GM21528 (cell line): ENCODE measurements at regions not wholly inside any gene's neighbourhood (a gene's known extent, or its start where the extent isn't known, plus 50 kb on each side); places are given as distances from the start of the nearest gene placed in this dataset.

Experiments
- ATAC-seq: cut with Tn5 transposase; IDR thresholded peaks from one replicate; pipeline ENCODE4 v1.9.1; 2021; ENCODE audit warnings: mild to moderate bottlenecking, moderate library complexity; ENCODE audit not compliant: unreplicated experiment, low FRiP score

- ATAC-seq, result no peak
Observed at GRCh38 chr6:139587469-139587868, 213.0 kb upstream of the CITED2 start.

GRCh38 chr6:139586273-139586672, 211.8 kb upstream of the CITED2 start:
- ATAC-seq, result no peak

- ATAC-seq, result no peak
Observed at GRCh38 chr6:139584599-139584998, 210.2 kb upstream of the CITED2 start.

- ATAC-seq, result no peak
Observed at GRCh38 chr6:139583420-139583819, 209.0 kb upstream of the CITED2 start.

GRCh38 chr6:139582956-139583355, 208.5 kb upstream of the CITED2 start:
- no peak for ATAC-seq

- ATAC-seq, result no peak
Observed at GRCh38 chr6:139581485-139581865, 207.0 kb upstream of the CITED2 start.

- peak; percentile 91 for ATAC-seq
Observed at GRCh38 chr6:139580592-139581484, 206.4 kb upstream of the CITED2 start.

- ATAC-seq, result no peak
Observed at GRCh38 chr6:139577763-139578604, 203.5 kb upstream of the CITED2 start.

GRCh38 chr6:139577124-139577762, 202.8 kb upstream of the CITED2 start:
- no peak for ATAC-seq

GRCh38 chr6:139572001-139572400, 197.6 kb upstream of the CITED2 start:
- no peak for ATAC-seq

- no peak for ATAC-seq
Observed at GRCh38 chr6:139570166-139570565, 195.7 kb upstream of the CITED2 start.

GRCh38 chr6:139569566-139569965, 195.1 kb upstream of the CITED2 start:
- no peak for ATAC-seq

- ATAC-seq, result no peak
Observed at GRCh38 chr6:139568956-139569538, 194.6 kb upstream of the CITED2 start.

- no peak for ATAC-seq
Observed at GRCh38 chr6:139568151-139568955, 193.9 kb upstream of the CITED2 start.

GRCh38 chr6:139567095-139567494, 192.6 kb upstream of the CITED2 start:
- ATAC-seq, result no peak

- no peak for ATAC-seq
Observed at GRCh38 chr6:139565591-139565990, 191.1 kb upstream of the CITED2 start.

- no peak for ATAC-seq
Observed at GRCh38 chr6:139557547-139557946, 183.1 kb upstream of the CITED2 start.

GRCh38 chr6:139556532-139556931, 182.1 kb upstream of the CITED2 start:
- no peak for ATAC-seq

GRCh38 chr6:139553916-139554315, 179.5 kb upstream of the CITED2 start:
- ATAC-seq, result no peak

GRCh38 chr6:139551376-139551775, 176.9 kb upstream of the CITED2 start:
- ATAC-seq, result no peak
